HG02970 (cell line): ENCODE measurements at regions not wholly inside any gene's neighbourhood (a gene's known extent, or its start where the extent isn't known, plus 50 kb on each side); places are given as distances from the start of the nearest gene placed in this dataset.
A peak's percentile ranks its signal among the peaks of the same experiment; 100 is the strongest.

Experiments used
- ATAC-seq: cut with Tn5 transposase; IDR thresholded peaks from one replicate; pipeline ENCODE4 v1.9.1; 2021; ENCODE audit warnings: mild to moderate bottlenecking, moderate library complexity, moderate number of reproducible peaks; ENCODE audit not compliant: unreplicated experiment, low FRiP score

GRCh38 chr15:69947394-69947793 lies 150.3 kb downstream of the TLE3 start:
- ATAC-seq = no peak

GRCh38 chr15:69949485-69949884 lies 148.2 kb downstream of the TLE3 start:
- ATAC-seq = no peak

GRCh38 chr15:69951256-69951897 lies 146.3 kb downstream of the TLE3 start:
- ATAC-seq = no peak

- ATAC-seq = no peak
Observed at GRCh38 chr15:69951898-69952555, 145.7 kb downstream of the TLE3 start.

GRCh38 chr15:69953051-69953450 lies 144.7 kb downstream of the TLE3 start:
- no peak for ATAC-seq

- no peak for ATAC-seq
Observed at GRCh38 chr15:69953816-69954215, 143.9 kb downstream of the TLE3 start.

GRCh38 chr15:69954666-69955065 lies 143.1 kb downstream of the TLE3 start:
- no peak for ATAC-seq

GRCh38 chr15:69955240-69955894 lies 142.3 kb downstream of the TLE3 start:
- no peak for ATAC-seq

- ATAC-seq = no peak
Observed at GRCh38 chr15:69956417-69956816, 141.3 kb downstream of the TLE3 start.

- no peak for ATAC-seq
Observed at GRCh38 chr15:69957175-69957574, 140.5 kb downstream of the TLE3 start.

GRCh38 chr15:69958496-69959084 lies 139.1 kb downstream of the TLE3 start:
- ATAC-seq = no peak

- ATAC-seq = no peak
Observed at GRCh38 chr15:69962561-69962960, 135.2 kb downstream of the TLE3 start.

- ATAC-seq = no peak
Observed at GRCh38 chr15:69963385-69963784, 134.3 kb downstream of the TLE3 start.

- no peak for ATAC-seq
Observed at GRCh38 chr15:69971771-69972170, 125.9 kb downstream of the TLE3 start.

- no peak for ATAC-seq
Observed at GRCh38 chr15:69972436-69972835, 125.3 kb downstream of the TLE3 start.

- ATAC-seq = no peak
Observed at GRCh38 chr15:69973102-69973714, 124.5 kb downstream of the TLE3 start.

- no peak for ATAC-seq
Observed at GRCh38 chr15:69973880-69974279, 123.8 kb downstream of the TLE3 start.

- ATAC-seq = no peak
Observed at GRCh38 chr15:69974321-69974720, 123.4 kb downstream of the TLE3 start.

- ATAC-seq = no peak
Observed at GRCh38 chr15:69976366-69976994, 121.2 kb downstream of the TLE3 start.

- no peak for ATAC-seq
Observed at GRCh38 chr15:69978603-69979002, 119.1 kb downstream of the TLE3 start.

GRCh38 chr15:69979262-69979661 lies 118.5 kb downstream of the TLE3 start:
- peak; percentile 48 for ATAC-seq
